DOHH2 (cell line): ENCODE measurements at regions not wholly inside any gene's neighbourhood (a gene's known extent, or its start where the extent isn't known, plus 50 kb on each side); places are given as distances from the start of the nearest gene placed in this dataset.

Experiments
- H3F3A ChIP-seq: fragments of 200-600 bp; sonication (generic), shearing (Covaris generic); 2 replicates; pipeline ENCODE4 v1.6.0; 2016; ENCODE audit warnings: antibody characterized with exemption, mild to moderate bottlenecking; ENCODE audit not compliant: control insufficient read depth, insufficient read depth
- H3K27ac ChIP-seq: fragments of 200-600 bp; sonication (generic); 2 replicates; pipeline ENCODE4 v1.5.1; 2014; ENCODE audit warnings: low read depth, mild to moderate bottlenecking, low read length, moderate library complexity
- H3K27me3 ChIP-seq: fragments of 200-600 bp; sonication (generic); 2 replicates; pipeline ENCODE4 v1.6.1; 2014; ENCODE audit warnings: mild to moderate bottlenecking, low read length, mixed read lengths; ENCODE audit not compliant: control insufficient read depth
- H3K36me3 ChIP-seq: fragments of 200-600 bp; sonication (generic); 2 replicates; pipeline ENCODE4 v1.6.1; 2014; ENCODE audit warnings: mild to moderate bottlenecking, low read length, moderate library complexity, mixed read lengths; ENCODE audit not compliant: control insufficient read depth
- H3K4me1 ChIP-seq: fragments of 200-600 bp; sonication (generic); 2 replicates; pipeline ENCODE4 v1.6.1; 2014; ENCODE audit warnings: mild to moderate bottlenecking, low read length, mixed read lengths; ENCODE audit not compliant: control insufficient read depth
- H3K4me2 ChIP-seq: fragments of 200-600 bp; sonication (generic); 2 replicates; pipeline ENCODE4 v1.6.0; 2014; ENCODE audit warnings: mild to moderate bottlenecking, low read length, moderate library complexity
- H3K4me3 ChIP-seq: fragments of 200-600 bp; sonication (generic); 2 replicates; pipeline ENCODE4 v1.5.1; 2014; ENCODE audit warnings: mild to moderate bottlenecking, low read length, mixed read lengths
- H3K79me2 ChIP-seq: fragments of 200-600 bp; sonication (generic); 2 replicates; pipeline ENCODE4 v1.6.1; 2014; ENCODE audit warnings: mild to moderate bottlenecking, low read length, mixed read lengths; ENCODE audit not compliant: control insufficient read depth
- H3K9me2 ChIP-seq: fragments of 200-600 bp; sonication (generic); replicated peaks from 2 replicates; pipeline ENCODE4 v1.6.1; 2014; ENCODE audit warnings: mild to moderate bottlenecking, low read length, mixed read lengths; ENCODE audit not compliant: control insufficient read depth
- H3K9me3 ChIP-seq: fragments of 200-600 bp; sonication (generic); 2 replicates; pipeline ENCODE4 v1.6.1; 2014; ENCODE audit warnings: antibody characterized with exemption, low read length, mixed read lengths; ENCODE audit not compliant: control insufficient read depth, insufficient read depth
- H4K20me1 ChIP-seq: fragments of 200-600 bp; sonication (generic); 2 replicates; pipeline ENCODE4 v1.6.0; 2014; ENCODE audit warnings: low read depth, mild to moderate bottlenecking, antibody characterized with exemption, low read length, moderate library complexity; ENCODE audit not compliant: control insufficient read depth, insufficient read depth
- EZH2phosphoT487 ChIP-seq: fragments of 200-600 bp; sonication (generic); IDR thresholded peaks from 2 replicates; pipeline ENCODE4 v1.6.1; 2017; ENCODE audit warnings: borderline replicate concordance, mild to moderate bottlenecking, antibody characterized with exemption, low read length, moderate library complexity, mixed read lengths
- TF ChIP-seq, protein P1 (sequence below): fragments of 200-600 bp; sonication (generic); IDR thresholded peaks from one replicate; pipeline ENCODE4 v1.5.1; 2014; ENCODE audit warnings: antibody characterized with exemption, mild to moderate bottlenecking, low read depth, low read length; ENCODE audit not compliant: poor library complexity, severe bottlenecking

- no peaks in the 10 kb centered on the region for H3K79me2 ChIP-seq
- no peak overlapping the region for H3K4me3 ChIP-seq
- TF ChIP-seq, protein P1, sequence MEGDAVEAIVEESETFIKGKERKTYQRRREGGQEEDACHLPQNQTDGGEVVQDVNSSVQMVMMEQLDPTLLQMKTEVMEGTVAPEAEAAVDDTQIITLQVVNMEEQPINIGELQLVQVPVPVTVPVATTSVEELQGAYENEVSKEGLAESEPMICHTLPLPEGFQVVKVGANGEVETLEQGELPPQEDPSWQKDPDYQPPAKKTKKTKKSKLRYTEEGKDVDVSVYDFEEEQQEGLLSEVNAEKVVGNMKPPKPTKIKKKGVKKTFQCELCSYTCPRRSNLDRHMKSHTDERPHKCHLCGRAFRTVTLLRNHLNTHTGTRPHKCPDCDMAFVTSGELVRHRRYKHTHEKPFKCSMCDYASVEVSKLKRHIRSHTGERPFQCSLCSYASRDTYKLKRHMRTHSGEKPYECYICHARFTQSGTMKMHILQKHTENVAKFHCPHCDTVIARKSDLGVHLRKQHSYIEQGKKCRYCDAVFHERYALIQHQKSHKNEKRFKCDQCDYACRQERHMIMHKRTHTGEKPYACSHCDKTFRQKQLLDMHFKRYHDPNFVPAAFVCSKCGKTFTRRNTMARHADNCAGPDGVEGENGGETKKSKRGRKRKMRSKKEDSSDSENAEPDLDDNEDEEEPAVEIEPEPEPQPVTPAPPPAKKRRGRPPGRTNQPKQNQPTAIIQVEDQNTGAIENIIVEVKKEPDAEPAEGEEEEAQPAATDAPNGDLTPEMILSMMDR: no peak
- TF ChIP-seq EZH2phosphoT487: no peak
- H3K27ac ChIP-seq: no peak overlapping the region
- no peaks in the 10 kb centered on the region for H3K36me3 ChIP-seq
- no peaks in the 10 kb centered on the region for H3F3A ChIP-seq
- no peaks in the 10 kb centered on the region for H3K9me2 ChIP-seq
- no peaks in the 10 kb centered on the region for H4K20me1 ChIP-seq
- no peak overlapping the region for H3K4me2 ChIP-seq
- peaks cover 5% of the 10 kb centered on the region; the same call in 1 of the 2 replicates for H3K9me3 ChIP-seq
- H3K27me3 ChIP-seq: 0 out of 2 replicates have a peak, but pooled peaks cover under 1% of the 10 kb centered on the region
- no peaks in the 10 kb centered on the region for H3K4me1 ChIP-seq
These were observed 73.4 kb upstream of the ANO4 start for GRCh38 chr12:100721169-100721568.

DNA sequence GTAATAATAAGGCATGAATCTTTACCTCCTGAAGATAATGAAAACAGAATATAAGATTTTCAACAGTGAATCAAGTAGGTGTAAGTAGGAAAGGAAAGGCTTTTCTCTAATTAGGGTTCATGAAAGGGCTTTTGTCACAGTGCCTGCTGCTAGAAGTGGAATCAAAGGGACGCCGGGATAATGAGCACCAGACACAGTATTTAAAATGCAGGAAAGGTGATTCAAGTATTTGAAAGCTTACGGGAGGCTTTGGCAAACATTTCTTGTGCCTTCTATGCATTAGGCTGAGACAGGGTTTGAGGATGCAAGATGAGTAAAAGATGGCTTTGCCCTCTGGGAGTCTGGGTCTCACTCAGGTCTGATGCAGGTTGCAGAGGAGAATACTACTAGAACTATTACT lies 70.5 kb upstream of the ANO4 start:
- H3F3A ChIP-seq: no peaks in the 10 kb centered on the region

DNA sequence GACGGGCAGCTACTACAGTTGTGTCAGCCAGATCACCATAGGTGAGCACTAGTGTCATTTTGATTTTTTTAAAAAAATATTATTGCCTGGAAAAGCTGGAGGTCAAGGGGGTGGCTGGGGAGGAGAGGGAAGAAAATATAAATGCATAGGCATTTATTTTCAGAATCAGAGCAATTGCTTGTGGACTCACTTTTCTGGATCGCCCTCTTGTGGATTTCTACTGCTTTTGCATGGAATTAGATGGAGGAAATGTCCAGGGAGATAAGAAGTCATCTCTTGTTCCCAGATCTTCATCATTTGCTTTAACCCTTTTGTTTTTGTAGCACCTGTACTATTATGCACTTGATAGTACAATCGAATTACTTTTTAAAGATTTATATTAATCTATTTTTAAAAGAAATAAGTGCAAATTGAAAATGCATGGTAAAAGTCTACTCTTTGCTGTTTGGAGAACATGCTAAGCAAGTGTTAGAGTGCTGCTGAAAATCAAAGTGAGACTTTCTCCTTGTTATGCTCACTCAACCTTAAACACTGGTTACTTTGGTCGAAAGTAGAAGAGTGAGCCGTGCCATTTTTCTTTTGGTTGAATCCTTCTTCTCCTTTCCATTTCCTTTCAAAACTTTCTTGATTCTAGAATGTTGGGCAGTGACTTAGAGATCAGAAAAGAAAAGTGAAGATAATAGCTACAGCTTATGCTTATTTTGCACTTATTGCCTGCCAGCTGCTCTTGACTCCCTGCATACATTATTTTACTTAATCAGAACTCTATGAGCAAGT lies 60.6 kb upstream of the ANO4 start:
- Histone ChIP-seq H3K9me2 (no peaks in the 10 kb centered on the region), H3K4me3 (no peak overlapping the region), H4K20me1 (no peaks in the 10 kb centered on the region), H3K27me3 (0 out of 2 replicates have a peak, but pooled peaks cover 5% of the 10 kb centered on the region), H3K27ac (no peak overlapping the region), H3K4me1 (no peaks in the 10 kb centered on the region), H3K4me2 (no peak overlapping the region), H3K79me2 (no peaks in the 10 kb centered on the region), H3K9me3 (no peaks in the 10 kb centered on the region), H3F3A (no peaks in the 10 kb centered on the region), H3K36me3 (no peaks in the 10 kb centered on the region)
- TF ChIP-seq, protein P1: peak; percentile 59
- no peak for TF ChIP-seq EZH2phosphoT487

More for the DNA sequence above, 70.5 kb upstream of the ANO4 start:
- Histone ChIP-seq H3K79me2 (no peaks in the 10 kb centered on the region), H3K4me2 (no peak overlapping the region), H3K4me3 (no peak overlapping the region), H3K4me1 (no peaks in the 10 kb centered on the region), H3K9me2 (no peaks in the 10 kb centered on the region), H3K27ac (no peak overlapping the region), H3K9me3 (no peaks in the 10 kb centered on the region), H3K36me3 (no peaks in the 10 kb centered on the region), H4K20me1 (no peaks in the 10 kb centered on the region), H3K27me3 (0 out of 2 replicates have a peak, but pooled peaks cover 4% of the 10 kb centered on the region)
- TF ChIP-seq, protein P1: no peak
- TF ChIP-seq EZH2phosphoT487: no peak
